ENCODE measurements at regions not wholly inside any gene's neighbourhood (a gene's known extent, or its start where the extent isn't known, plus 50 kb on each side); places are given as distances from the start of the nearest gene placed in this dataset.

DNA sequence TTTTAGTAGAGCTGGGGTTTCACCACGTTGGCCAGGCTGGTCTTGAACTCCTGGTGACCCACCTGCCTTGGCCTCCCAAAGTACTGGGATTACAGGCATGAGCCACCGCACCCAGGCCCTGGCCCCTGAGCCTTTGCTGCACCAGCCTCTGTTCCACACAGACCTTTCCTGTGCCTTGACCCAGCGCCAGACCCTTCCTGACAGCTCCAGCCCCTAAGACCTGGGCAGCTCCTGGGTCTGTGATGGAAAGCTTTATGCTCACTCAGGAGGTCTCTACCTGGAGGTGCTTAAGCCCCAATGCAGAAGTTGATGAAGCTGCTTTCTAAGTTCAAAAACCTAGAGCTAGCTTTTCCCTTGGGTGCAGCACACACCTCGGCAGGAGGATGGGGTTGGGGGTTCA, 58.8 kb upstream of the NEK6 start:
- intact Hi-C loops (cut with DNase I): no loop called here
- H3K4me1 ChIP-seq (ENCODE audit: control insufficient read depth, insufficient read depth, low read length): no peaks in the 10 kb centered on the region
- 88% methylated on average over 4 of the region's 4 CpGs for WGBS
- no peaks in the 10 kb centered on the region for H3K27me3 ChIP-seq (ENCODE audit: control insufficient read depth, insufficient read depth)
- DNase-seq (no peak), ATAC-seq (no peak)
- no peak overlapping the region for H3K27ac ChIP-seq (ENCODE audit: low read length)
- H3K9me3 ChIP-seq (ENCODE audit: control insufficient read depth, low read length): no peaks in the 10 kb centered on the region
- H3K4me3 ChIP-seq (ENCODE audit: low read length): no peak overlapping the region

DNA sequence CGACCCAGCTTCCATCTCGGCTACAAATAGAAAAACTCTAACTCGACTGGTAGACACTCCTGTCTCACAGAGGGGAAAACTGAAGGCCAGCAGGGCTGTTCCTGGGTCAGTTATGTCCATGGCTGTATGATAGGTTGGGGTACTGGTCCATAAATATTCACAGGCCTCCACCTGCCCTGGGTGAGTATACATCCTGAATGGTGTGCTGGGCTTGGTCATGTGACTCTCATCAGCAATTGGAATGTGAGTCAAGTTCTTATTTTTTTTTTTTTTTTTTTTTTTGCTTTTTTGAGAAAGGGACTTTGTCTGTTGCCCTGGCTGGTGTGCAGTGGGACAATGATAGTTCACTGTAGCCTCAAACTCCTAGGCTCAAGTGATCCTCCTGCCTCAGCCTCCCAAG, 58.3 kb upstream of the NEK6 start:
- DNase-seq (no peak), ATAC-seq (no peak)
- Histone ChIP-seq H3K4me1 (ENCODE audit: control insufficient read depth, insufficient read depth, low read length) (no peaks in the 10 kb centered on the region), H3K9me3 (ENCODE audit: control insufficient read depth, low read length) (no peaks in the 10 kb centered on the region), H3K27ac (ENCODE audit: low read length) (no peak overlapping the region), H3K27me3 (ENCODE audit: control insufficient read depth, insufficient read depth) (no peaks in the 10 kb centered on the region), H3K4me3 (ENCODE audit: low read length) (no peak overlapping the region)
- intact Hi-C loops (cut with DNase I): no loop called here
- 85% methylated on average over 3 of the region's 3 CpGs for WGBS

DNA sequence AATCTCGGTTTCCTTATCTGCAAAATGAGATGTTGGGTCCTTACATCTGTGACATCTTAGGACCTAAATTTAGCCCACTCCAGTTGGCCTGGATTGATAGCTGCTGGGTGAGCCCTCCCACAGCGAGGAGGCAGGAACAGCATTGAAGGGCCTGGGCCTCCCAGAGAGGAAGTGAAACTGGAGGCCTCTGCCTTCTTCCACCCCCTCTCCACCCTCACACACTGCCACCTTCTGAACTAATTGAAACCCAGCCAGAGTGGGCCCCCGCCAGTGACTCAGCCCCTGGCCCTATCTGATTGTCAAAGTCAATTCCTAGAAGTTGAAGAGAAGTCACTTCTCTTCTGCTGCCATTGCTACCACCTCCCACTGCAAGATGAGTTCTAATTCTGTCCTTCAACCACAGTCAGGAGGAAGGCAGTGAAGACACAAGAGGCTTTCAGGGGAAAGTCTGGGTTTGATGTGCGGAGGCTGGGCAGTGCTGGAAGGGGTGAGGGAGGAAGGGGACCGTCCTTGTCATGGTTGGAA, 55.2 kb upstream of the NEK6 start:
- 57% methylated on average over 5 of the region's 5 CpGs for WGBS
- ATAC-seq (peak; percentile 65 to 69), DNase-seq (peak; percentile 44 to 75 (median 72))
- no peaks in the 10 kb centered on the region for H3K27me3 ChIP-seq (ENCODE audit: control insufficient read depth, insufficient read depth)
- H3K4me1 ChIP-seq (ENCODE audit: control insufficient read depth, insufficient read depth, low read length): no peaks in the 10 kb centered on the region
- no peak overlapping the region for H3K27ac ChIP-seq (ENCODE audit: low read length)
- intact Hi-C loops (cut with DNase I): no loop called here
- H3K9me3 ChIP-seq (ENCODE audit: control insufficient read depth, low read length): no peaks in the 10 kb centered on the region
- no peak overlapping the region for H3K4me3 ChIP-seq (ENCODE audit: low read length)

DNA sequence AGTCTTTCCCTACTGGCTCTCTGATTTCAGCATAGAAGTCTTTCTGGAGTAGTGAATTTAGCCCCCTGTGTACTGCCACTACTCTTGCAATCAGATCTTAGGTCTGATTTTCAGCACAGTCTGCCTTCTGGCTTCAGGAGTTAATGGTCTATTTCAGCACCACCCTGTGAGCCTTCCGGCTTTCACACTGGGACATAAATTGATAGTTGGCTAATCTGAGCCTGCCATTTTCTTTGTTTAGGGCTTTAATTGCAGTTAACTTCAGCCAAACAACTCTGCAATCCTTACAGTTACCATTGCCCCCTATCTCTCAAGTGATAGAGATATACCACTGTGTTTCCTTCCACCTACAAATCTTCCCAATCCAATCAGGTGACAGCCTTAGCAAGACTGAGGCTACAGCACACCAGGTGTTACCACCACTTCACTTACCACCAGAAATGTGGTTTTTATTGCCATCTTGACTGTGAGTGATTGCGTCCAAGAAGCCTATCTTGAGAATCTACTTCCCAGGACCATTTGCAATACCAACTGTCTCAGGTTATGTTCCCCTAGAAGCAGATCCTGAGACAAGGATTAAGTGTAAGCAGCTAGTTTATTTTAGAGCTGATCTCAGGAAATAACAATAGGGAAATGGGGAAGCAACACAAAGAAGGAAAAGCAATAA, 51.9 kb upstream of the NEK6 start:
- no peaks in the 10 kb centered on the region for H3K4me1 ChIP-seq (ENCODE audit: control insufficient read depth, insufficient read depth, low read length)
- 92% methylated on average over 2 of the region's 2 CpGs for WGBS

DNA sequence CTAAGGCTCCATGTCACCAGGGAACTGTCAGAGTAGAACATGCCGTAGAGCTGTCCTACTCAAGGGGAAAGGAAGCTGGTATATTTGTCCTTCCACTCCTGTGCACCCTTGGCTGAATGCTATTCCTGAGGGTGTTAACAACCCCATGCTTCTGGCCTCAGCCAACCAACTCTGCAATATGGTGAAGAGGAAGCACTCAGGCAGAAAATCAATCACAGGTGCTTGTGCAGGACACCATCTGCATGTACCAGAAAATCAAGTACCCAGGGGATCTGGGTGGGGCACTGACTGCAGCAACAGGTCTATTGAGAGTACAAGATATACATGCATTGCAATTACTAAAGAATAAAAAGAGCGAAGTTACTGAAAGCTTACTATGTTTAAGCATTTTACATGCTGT, 51.4 kb upstream of the NEK6 start:
- WGBS: 90% methylated on average over 2 of the region's 2 CpGs
- Histone ChIP-seq H3K27me3 (ENCODE audit: control insufficient read depth, insufficient read depth) (no peaks in the 10 kb centered on the region), H3K4me1 (ENCODE audit: control insufficient read depth, insufficient read depth, low read length) (no peaks in the 10 kb centered on the region), H3K4me3 (ENCODE audit: low read length) (no peak overlapping the region), H3K9me3 (ENCODE audit: control insufficient read depth, low read length) (no peaks in the 10 kb centered on the region), H3K27ac (ENCODE audit: low read length) (no peak overlapping the region)
- ATAC-seq (no peak), DNase-seq (no peak)
- intact Hi-C loops (cut with DNase I): no loop called here

More for the DNA sequence above, 51.9 kb upstream of the NEK6 start:
- no peaks in the 10 kb centered on the region for H3K27me3 ChIP-seq (ENCODE audit: control insufficient read depth, insufficient read depth)
- no peaks in the 10 kb centered on the region for H3K9me3 ChIP-seq (ENCODE audit: control insufficient read depth, low read length)
- ATAC-seq (no peak), DNase-seq (no peak)
- H3K27ac ChIP-seq (ENCODE audit: low read length): no peak overlapping the region
- intact Hi-C loops (cut with DNase I): no loop called here
- no peak overlapping the region for H3K4me3 ChIP-seq (ENCODE audit: low read length)
